ENCODE measurements at regions not wholly inside any gene's neighbourhood (a gene's known extent, or its start where the extent isn't known, plus 50 kb on each side); places are given as distances from the start of the nearest gene placed in this dataset.
A peak's percentile ranks its signal among the peaks of the same experiment; 100 is the strongest.

- H3K36me3 ChIP-seq, result no peaks in the 10 kb centered on the region
- no peaks in the 10 kb centered on the region for H3K4me1 ChIP-seq
- H3K4me3 ChIP-seq, result no peak overlapping the region
- DNase-seq (ENCODE audit: low spot score in 2 of 2), result no peak
- no peak overlapping the region for H3K27ac ChIP-seq
- H3K9me3 ChIP-seq, result no peaks in the 10 kb centered on the region
- intact Hi-C loops (cut with DNase I), result loop anchor here (5.0 to 10.0 kb wide), 2 partner anchors 96 to 364 kb away; no protein-coding TSS in a partner anchor
- TF ChIP-seq CTCF (IDR thresholded peaks at IDR 0.05), result no peak
- no peaks in the 10 kb centered on the region for H3K27me3 ChIP-seq
Observed at GRCh38 chr9:90098408-90098807, 493.6 kb downstream of the GADD45G start.

- Histone ChIP-seq H3K36me3 (no peaks in the 10 kb centered on the region), H3K27me3 (no peaks in the 10 kb centered on the region), H3K27ac (no peak overlapping the region), H3K9me3 (no peaks in the 10 kb centered on the region), H3K4me1 (no peaks in the 10 kb centered on the region), H3K4me3 (no peak overlapping the region)
- intact Hi-C loops (cut with DNase I), result loop anchor here (5.0 to 10.0 kb wide), 2 partner anchors 97 to 365 kb away; no protein-coding TSS in a partner anchor
- TF ChIP-seq CTCF (IDR thresholded peaks at IDR 0.05), result peak; percentile 38 to 68 (median 39)
- DNase-seq (ENCODE audit: low spot score in 2 of 2), result no peak
Observed at GRCh38 chr9:90099262-90099963, 494.6 kb downstream of the GADD45G start.

- Histone ChIP-seq H3K27me3 (no peaks in the 10 kb centered on the region), H3K27ac (no peak overlapping the region), H3K9me3 (no peaks in the 10 kb centered on the region), H3K4me3 (no peak overlapping the region), H3K4me1 (no peaks in the 10 kb centered on the region), H3K36me3 (no peaks in the 10 kb centered on the region)
- TF ChIP-seq CTCF (IDR thresholded peaks at IDR 0.05), result no peak
- DNase-seq (ENCODE audit: low spot score in 2 of 2), result no peak
- intact Hi-C loops (cut with DNase I), result loop anchor here (10.0 kb wide), 2 partner anchors 125 to 1325 kb away; partner anchors contain the start of gene NFIL3
Observed at GRCh38 chr9:90100014-90100413, 495.2 kb downstream of the GADD45G start.

- Histone ChIP-seq H3K27ac (no peak overlapping the region), H3K9me3 (no peaks in the 10 kb centered on the region), H3K36me3 (no peaks in the 10 kb centered on the region), H3K4me1 (peaks cover 0 to 3% of the 10 kb centered on the region in 2 donors), H3K4me3 (no peak overlapping the region), H3K27me3 (no peaks in the 10 kb centered on the region)
- peak; percentile 48 to 87 for DNase-seq (ENCODE audit: low spot score in 2 of 2)
- intact Hi-C loops (cut with DNase I), result loop anchor here (1.0 to 10.0 kb wide), 4 partner anchors 128 to 1322 kb away; partner anchors contain the start of gene NFIL3
- peak; percentile 79 to 86 (median 83) for TF ChIP-seq CTCF (IDR thresholded peaks at IDR 0.05)
Observed at GRCh38 chr9:90102292-90102901, 497.6 kb downstream of the GADD45G start.

GRCh38 chr9:90103771-90104170 is 499.0 kb downstream of the GADD45G start:
- H3K27ac ChIP-seq, result no peak overlapping the region
- DNase-seq (ENCODE audit: low spot score in 2 of 2), result no peak
- no peaks in the 10 kb centered on the region for H3K36me3 ChIP-seq
- no peak overlapping the region for H3K4me3 ChIP-seq
- intact Hi-C loops (cut with DNase I), result loop anchor here (10.0 kb wide), 2 partner anchors 129 to 1321 kb away; partner anchors contain the start of gene NFIL3
- peaks cover 0 to 8% of the 10 kb centered on the region in 2 donors for H3K4me1 ChIP-seq
- no peak for TF ChIP-seq CTCF (IDR thresholded peaks at IDR 0.05)
- no peaks in the 10 kb centered on the region for H3K27me3 ChIP-seq
- no peaks in the 10 kb centered on the region for H3K9me3 ChIP-seq

Data from ascending aorta (tissue), 2 donors.